ENCODE measurements at regions not wholly inside any gene's neighbourhood (a gene's known extent, or its start where the extent isn't known, plus 50 kb on each side); places are given as distances from the start of the nearest gene placed in this dataset.
"Not testable (repeated sequence)": the region's sequence is repeated elsewhere in the genome, so short reads cannot be mapped to it uniquely, and the experiment has no call there.

DNA sequence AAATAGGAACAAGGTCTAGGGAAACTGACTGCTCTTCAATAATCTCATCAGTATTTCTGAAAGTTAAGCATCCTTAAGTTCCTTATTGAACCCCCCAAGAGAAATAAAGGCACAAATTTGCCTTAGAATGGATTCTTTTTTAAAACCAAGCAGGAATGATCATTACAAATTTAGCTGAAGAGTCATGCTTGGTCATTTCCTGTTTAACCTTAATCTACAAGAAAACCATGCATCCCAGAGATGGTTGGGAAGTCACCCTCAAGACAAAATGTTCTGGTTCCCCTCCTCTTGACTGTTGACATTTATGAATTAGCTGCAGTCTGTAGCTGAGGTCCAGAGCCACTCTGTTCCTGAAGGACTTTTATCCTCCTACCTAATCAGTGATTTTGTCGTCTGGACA is 291.8 kb upstream of the G2E3 start:
- DNase-seq (ENCODE audit: low read depth) = no peak

DNA sequence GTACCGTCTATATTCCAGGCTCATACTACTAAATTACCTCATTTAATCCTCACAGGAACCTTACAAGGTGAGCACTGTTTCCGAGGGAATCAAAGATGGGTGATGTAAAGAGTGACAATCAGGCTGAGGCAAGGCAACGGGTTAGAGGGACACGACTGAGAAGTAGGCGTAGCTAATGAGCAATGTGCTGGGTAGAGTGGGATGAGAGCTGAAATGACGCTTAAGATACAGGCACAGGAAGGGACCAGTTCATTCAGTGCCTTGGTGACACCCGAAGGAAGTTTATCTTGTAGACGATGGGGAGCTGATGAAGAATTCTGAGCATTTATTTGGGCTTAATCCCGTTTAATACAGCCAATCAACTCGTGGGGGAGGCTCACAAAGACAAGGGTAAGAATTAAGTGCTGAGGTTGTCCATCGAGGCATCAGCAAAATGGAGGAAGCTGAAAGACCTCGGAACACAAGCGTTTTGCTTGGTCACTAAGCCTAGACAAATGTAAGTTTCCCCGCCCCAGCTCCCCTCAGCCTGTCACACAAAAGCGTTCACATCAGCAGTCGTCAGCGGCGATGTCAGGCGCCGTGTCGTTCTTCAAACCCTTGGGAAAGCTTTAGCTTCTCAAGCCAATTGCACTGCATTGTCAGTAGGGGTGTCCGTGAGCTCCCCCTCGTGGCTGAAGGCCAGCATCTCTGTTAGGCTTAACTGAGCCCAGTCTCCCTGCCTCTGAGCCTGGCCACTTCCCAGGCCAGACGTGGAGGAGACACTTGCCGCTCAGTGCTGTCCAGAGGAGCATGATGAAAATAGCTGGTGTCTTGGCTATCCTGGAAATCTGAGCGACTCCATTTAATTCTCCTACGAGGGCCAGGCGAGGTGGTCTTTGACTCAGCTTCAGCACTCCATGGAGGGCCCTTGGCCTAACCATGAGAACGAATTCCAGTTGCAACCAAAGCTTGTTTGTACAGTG is 288.5 kb upstream of the G2E3 start:
- peak; percentile 1 for DNase-seq (ENCODE audit: low read depth)

DNA sequence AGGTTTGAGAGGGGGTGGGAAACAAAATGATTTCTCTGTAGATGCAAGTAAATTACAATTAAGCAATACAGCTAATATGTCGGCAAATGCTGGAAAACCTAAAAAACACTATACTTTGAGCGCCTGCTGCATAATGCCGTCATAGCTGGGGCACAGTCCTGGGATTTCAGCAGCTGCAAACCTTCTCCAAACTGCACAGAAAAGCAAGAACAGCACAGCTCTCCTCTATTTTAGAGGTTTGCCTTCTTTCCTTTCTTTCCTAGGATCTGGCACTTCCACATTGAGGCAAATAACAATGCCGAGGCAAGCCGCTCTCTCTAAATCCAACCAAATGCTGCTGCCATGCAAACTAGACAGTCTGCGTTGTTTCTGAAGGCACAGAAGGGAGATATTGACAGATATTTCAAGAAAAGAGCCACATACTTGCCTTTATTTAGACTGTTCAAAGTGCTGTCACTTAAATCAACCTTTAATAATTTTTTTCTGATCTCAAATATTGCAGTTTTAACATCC is 287.1 kb upstream of the G2E3 start:
- DNase-seq (ENCODE audit: low read depth) = no peak

DNA sequence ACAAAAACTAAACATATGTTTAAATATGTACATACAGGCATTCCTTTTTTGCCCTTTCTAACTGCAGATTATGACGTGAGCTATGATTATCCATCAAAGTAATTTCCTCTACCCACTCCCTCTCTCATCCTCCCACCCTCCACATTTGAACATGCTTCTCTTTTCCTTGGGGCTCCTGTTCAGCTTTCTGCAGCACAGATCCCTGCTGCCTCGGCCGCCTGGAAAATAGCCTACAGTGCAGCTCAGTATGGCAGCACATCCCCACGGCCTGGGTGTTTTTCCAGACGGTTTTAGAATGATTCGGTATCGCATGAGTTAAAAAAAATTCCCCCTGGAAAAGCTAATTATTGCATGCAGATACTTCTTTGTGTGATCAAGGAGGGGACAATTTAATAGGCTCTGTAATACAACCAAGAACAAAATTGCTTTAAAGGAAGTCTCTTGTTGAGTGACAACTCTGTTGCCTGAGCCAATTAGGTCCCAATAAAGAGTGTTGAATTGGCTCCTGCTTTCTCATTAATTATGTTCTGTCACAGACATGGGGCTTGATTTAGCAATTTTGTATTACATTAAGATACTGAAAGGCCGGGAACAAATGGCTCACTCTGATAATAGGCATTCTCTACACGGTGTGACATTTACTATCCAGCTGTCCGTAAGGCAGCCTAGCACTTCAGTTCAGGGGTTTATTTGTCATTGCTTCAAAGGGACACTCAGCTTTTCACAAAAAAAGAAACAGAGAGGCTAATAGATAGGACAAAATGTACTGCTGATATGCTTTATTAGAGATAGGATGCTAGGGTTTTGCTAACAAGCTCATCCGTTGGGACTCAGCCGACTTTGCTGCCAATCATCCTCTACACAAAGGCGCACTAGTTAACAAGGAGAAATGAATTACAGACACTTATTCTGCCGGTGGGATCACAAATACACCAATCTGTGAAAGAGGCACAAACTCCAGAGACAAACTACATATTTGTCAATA is 285.8 kb upstream of the G2E3 start:
- no peak for DNase-seq (ENCODE audit: low read depth)

DNA sequence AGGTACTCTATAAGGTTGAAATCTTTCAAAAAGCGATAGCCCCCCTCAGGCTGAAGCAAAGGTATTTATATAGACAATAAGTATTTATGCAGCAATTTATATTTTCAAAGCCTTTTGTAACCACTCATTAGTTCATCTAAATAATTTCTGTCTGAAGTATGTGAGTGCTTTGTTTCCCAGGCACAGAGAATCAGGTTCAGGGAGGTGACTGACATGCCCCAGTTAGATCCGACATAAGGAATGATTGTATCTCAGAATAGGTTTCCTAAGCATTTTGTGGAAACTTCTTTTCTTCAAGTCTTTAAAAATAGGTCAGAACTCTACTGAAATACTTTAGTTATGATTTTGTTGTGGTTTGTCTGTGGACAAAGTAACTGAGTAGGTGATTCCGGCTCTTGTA is 283.4 kb upstream of the G2E3 start:
- no peak for DNase-seq (ENCODE audit: low read depth)

DNA sequence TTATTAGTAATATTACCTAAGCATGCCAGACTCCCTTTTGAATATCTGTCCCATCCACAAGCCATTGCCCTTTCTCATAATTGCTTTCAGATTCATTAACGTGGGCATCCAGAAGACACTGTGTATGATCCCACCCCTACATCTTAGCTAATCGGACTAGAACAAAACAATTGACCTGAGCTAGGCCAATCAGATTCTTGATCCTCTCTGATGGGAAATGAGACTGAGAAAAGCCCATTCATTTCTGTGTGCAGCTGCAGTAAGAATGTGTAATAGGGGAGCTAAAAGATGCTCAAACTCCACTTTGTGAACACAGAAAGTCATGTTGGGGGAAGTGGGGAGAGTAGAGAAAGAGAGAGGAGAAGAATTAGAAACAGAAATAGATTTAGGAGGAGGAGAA is 281.7 kb upstream of the G2E3 start:
- DNase-seq (ENCODE audit: low read depth) = no peak

DNA sequence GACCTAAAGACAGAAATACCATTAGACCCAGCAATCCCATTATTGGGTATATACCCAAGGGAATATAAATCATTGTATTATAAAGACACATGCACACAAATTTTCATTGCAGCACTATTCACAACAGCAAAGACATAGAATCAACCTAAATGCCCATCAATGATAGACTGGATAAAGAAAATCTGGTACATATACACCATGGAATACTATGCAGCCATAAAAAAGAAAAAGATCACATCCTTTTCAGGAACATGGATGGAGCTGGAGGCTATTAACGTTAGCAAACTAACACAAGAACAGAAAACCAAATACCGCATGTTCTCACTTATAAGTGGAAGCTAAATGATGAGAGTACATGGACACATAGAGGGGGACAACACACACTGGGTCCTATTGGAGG is 280.1 kb upstream of the G2E3 start:
- DNase-seq (ENCODE audit: low read depth) = not testable (repeated sequence)

DNA sequence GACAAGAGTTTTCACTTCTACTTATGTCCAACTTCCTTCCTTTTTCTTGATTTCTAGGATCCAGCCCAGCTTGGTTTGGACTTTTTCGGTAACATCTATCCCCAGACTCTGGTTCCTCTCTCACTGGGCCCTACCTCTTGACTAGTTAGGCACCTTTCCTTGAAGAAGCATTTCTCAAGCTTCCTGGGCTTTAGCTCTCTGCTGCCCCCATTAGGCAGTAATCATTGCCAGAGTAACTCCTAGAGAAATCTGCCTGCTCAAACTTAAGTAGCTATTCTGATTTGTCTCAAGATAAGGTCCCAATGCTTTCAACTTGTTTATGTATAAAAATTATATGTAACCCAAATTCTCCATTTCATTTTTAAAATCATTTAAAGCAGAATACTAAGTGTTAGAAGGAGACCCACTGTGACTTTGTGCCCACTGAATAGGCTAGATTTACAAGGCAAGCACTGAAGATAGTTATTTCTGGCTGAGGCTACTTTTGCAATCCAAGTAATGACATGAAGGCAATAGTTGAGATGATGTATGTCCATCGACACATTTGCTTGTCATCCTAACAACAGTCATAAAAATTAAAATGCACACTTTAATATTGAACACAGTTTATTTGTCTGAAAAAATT is 275.0 kb upstream of the G2E3 start:
- no peak for DNase-seq (ENCODE audit: low read depth)

DNA sequence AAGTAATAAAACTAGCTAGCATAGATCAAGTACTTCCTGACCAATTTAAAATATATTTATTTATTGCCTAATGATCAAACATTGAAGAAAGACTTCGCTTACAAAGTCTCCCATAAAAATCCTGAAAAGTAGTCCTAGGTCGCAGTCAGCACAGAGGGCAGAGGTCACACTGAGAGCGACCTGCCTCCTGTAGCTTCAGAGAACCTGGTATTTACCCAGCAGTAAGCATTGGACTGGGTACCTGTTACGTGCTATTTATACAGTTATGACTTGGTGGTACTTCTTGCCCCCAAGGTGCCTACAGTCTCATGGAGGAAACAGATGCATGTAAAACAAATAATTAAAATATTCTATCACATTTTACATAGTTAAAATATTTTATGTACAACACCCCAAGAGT is 274.1 kb upstream of the G2E3 start:
- DNase-seq (ENCODE audit: low read depth) = no peak

DNA sequence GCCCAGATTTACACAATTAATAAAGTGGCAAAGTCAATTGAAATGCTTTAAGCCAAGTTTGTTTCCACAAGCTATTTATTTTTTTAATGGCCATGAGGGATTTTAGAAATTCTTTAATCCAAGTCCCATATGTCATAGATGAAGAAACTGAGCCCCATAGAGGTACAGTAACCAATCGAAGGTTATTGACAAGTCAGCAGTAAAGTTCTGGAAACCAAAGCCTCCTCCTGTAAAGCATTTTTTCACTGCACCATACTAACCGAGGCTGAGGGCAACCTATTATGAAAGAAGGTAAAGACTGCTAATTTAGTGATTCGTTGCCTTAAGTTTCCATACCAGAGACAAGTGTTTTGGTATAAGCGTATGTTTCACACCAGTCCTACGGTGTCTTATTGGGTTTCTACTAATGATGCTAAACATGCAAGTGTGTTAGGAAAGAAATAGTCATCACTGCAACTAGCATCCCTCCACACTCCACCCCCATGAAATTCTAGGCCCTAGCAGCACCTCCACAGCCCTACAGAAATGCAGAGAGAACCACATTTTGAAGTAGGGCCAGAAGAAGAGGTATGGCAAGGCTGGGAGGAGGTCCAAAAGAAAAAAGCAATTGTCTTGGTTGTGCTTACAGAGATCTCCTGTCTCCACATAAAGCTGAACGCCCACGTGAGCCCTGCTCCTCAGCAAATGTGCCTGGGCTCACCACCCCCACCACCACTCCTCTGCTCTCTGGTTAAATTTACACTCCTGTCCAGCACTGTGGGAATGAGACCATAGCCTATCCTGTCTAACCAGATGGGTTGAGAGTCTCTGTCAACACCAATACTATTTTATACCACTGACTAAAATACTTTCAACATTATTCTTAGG is 271.1 kb upstream of the G2E3 start:
- no peak for DNase-seq (ENCODE audit: low read depth)

DNA sequence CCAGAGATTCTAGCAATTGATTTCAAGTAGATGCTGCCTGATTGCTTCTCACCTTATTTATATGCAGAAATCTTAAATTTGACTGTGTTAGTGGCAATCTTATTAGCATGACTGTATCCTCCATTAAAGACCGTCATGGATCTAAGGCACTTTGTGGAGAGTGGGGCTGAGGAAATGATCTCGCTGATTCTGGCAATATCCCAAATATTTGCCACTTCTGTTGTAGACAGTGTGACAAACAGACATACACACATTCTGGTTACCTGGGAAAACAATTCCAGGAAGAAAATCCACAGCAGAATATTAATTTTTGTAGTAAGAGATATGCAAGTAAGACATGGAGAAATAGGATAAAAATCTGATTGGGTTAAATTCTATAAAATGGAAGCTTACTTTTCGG is 269.0 kb upstream of the G2E3 start:
- DNase-seq (ENCODE audit: low read depth) = no peak

DNA sequence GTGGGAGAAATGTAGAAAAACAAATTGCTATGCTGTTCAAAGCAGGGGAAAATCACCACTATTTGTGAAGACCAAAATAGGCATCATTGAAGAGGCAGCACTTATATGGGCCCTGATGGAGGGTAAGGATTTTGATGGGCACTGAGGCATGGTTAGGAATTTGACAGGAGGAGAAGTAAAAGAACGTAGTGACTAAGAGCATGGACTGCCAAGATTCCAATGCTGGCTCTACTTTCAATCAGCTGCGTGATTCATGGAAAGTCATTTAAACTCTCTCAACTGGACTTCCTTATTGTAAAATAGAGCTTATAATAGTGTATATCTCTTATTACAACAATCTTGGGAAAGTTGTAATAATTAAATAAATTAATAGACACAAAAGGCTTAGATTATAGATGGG is 267.7 kb upstream of the G2E3 start:
- DNase-seq (ENCODE audit: low read depth) = no peak

DNA sequence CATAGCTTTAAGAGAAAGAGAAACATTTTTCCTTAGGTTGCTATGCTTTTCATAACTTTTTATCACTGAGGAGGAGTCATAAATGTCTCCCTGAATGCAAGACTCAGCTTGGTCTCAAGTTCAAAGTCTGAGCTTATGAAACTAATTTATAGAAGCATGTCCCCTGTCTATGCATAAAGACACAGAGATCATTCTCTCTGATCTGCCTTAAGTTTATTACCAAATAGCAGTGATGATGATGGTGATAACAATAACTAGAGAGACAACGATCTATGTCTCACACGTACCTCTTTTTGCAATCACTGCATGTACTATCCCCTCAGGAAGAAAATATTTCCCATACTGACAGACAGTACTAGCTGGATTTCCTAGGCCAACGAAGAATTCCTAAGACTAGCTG is 266.4 kb upstream of the G2E3 start:
- no peak for DNase-seq (ENCODE audit: low read depth)

DNA sequence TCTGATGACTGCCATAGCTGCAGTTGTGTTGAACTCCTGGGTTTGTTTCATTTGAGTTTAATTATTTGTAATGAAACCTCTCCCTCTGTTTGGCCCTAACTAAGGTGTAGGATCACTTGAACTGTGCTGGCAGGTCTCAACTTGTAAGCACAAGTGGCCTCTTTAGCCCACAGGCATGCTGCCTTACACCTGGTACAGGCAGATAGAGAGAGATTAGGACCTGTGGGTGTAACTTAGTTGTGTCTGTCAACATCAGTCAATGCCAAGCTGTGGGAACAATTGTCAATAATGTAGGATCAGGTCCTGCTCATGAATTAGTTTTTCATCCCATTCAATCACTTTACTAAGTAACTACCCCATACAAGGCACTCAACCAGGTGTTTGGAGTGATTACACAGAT is 263.0 kb upstream of the G2E3 start:
- DNase-seq (ENCODE audit: low read depth) = no peak

DNA sequence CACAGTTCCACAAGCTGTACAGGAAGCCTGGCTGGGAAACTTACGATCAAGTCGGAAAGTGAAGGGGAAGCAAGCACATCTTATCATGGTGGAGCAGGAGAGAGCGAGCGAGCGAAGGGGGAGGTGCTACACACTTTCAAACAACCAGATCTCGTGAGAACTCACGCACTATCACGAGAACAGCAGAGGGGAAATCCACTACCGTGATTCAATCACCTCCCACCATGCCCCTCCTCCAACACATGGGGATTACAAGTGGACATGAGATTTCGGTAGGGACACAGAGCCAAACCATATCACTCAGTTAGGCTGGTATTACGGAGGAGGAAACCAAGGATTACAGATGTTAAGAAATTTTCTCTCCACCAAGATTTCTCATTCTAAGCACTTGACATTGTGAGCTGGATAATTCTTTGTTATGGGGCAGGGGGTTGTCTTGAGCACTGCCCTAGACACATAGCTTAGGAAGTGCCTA is 262.0 kb upstream of the G2E3 start:
- DNase-seq (ENCODE audit: low read depth) = no peak

DNA sequence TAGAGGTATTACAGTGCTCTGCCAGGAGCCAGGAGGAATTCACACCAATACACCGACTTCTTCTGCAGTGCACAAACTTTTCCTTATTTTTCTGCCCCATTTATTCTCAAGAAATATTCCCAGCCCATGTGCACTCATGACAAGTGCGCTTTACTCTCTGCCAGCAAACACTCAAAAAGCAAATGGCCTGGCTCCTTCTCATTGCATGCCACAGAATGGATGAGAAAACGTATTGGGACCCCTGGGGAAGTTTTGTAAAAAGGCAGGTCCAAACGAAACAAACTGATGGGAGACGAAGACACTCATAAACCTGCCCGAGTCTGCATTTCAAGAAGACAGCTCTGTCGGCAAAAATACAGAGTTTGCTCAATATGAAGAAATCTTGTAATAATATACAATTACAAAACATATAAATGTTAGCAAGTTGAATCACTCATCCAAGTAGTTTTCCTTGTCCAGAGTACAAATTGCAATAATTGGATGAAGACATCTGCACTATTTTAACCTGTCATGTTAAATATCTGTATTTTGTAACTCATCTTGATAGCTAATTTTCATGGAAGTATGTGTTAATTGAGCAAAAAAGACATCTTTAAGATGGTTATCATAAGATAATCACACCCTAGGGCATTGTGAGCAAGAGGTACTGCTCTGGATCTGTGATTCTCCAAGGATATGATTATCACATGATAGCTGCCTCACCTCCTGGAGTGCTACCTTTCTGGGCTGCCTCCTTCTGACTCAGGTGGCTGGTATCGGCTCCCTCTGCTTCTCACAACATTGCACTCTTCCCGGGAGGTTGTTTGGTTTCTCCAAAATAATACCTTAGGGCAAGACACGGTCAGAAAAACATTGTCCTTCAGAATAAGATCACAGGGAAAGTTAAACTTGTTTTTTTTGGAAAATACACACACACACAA is 260.8 kb upstream of the G2E3 start:
- no peak for DNase-seq (ENCODE audit: low read depth)

DNA sequence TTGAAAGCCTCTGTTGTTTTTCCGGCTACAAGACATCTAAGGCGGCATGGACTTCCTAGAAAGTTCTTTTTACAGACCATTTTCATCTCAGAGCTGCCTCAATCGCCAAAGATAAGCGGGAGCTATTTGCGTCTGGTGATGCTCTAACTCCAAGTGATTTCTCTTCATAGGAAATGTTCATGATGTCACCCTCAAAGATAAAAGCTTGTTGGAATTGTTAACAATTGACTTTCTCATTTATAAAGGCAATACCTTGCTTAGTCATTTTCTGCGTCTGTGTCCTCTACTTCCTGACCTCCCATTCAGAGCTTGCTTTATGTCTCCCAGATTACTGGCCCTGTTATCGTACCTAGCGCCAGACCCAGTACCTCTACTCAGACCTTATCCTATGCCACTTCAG is 259.0 kb upstream of the G2E3 start:
- no peak for DNase-seq (ENCODE audit: low read depth)

DNA sequence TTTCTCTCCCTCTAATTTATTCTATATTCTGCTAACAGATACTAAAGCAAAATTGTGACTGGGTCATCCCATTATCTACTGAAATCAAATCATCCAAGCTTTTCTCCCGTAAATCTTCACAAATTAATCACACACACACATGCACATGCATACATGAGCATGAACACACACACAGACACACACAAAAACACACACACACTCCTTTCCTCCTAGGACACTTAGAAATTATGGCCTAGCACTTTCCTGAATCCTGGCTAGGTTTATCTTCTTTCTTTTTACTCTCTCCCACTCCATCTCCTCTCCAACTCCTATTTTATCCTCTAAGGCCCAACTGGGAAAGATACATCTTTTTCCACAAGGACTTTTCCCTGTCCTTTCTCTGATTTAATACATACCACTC is 255.6 kb upstream of the G2E3 start:
- DNase-seq (ENCODE audit: low read depth) = no peak

DNA sequence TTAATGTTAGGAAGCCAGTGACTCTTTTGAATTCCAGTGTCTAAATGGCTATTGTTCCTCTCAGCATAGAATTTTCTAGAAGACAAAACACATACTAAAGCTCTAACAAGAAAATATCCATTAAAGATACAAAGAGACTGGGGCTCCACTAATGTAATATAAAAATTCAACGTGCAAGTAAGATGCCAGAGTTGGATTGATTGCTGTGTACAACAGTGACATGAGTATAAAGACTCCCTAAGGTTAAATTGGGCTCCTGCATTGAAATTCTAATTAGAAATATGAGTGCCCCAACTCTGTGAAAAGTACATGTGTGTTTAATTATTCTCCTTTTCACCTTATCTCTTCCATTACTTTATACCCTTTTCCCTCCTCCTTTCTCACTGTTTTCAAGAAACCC is 253.6 kb upstream of the G2E3 start:
- DNase-seq (ENCODE audit: low read depth) = no peak

DNA sequence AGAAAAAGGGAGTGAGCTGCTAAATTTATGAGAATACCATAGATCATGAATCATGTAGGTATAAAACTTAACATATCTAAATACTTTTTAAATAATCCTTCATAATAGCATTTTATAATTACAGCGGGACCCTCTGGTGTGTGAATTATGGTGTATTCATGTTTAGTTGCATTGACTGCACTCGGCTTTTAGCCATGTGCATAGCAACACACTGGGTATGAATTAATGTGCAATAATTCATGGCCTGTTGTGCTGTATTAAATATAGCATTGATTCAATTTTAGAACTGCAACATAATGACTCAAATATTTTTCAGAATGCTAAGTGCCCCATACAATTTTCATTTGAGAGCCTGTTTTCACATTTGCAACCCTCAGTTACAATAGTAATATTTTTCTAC is 249.6 kb upstream of the G2E3 start:
- DNase-seq (ENCODE audit: low read depth) = no peak
